Occipital lobe (tissue), 1 donor: ENCODE measurements at regions not wholly inside any gene's neighbourhood (a gene's known extent, or its start where the extent isn't known, plus 50 kb on each side); places are given as distances from the start of the nearest gene placed in this dataset.

Experiments
- DNase-seq: peaks from one replicate; lab custom pipeline; 2025; lab: John Stamatoyannopoulos, UW

- DNase-seq: no peak
Measured at GRCh38 chr2:196435189-196435588, 204.3 kb upstream of the CCDC150 start.

- DNase-seq: no peak
Measured at GRCh38 chr2:196437626-196438025, 201.9 kb upstream of the CCDC150 start.

GRCh38 chr2:196439760-196440159 is 199.8 kb upstream of the CCDC150 start:
- no peak for DNase-seq

- DNase-seq: no peak
Measured at GRCh38 chr2:196440413-196440812, 199.1 kb upstream of the CCDC150 start.

- no peak for DNase-seq
Measured at GRCh38 chr2:196441527-196441926, 198.0 kb upstream of the CCDC150 start.

- DNase-seq: no peak
Measured at GRCh38 chr2:196442211-196442610, 197.3 kb upstream of the CCDC150 start.

GRCh38 chr2:196444442-196444841 is 195.1 kb upstream of the CCDC150 start:
- DNase-seq: no peak

GRCh38 chr2:196445991-196446390 is 193.5 kb upstream of the CCDC150 start:
- no peak for DNase-seq

GRCh38 chr2:196448407-196449079 is 191.0 kb upstream of the CCDC150 start:
- no peak for DNase-seq

GRCh38 chr2:196449083-196449482 is 190.4 kb upstream of the CCDC150 start:
- DNase-seq: no peak

- no peak for DNase-seq
Measured at GRCh38 chr2:196452758-196453157, 186.8 kb upstream of the CCDC150 start.

- no peak for DNase-seq
Measured at GRCh38 chr2:196453613-196454047, 185.9 kb upstream of the CCDC150 start.

- DNase-seq: no peak
Measured at GRCh38 chr2:196454492-196454891, 185.0 kb upstream of the CCDC150 start.

- no peak for DNase-seq
Measured at GRCh38 chr2:196459539-196459938, 180.0 kb upstream of the CCDC150 start.

GRCh38 chr2:196463706-196464105 is 175.8 kb upstream of the CCDC150 start:
- no peak for DNase-seq

- no peak for DNase-seq
Measured at GRCh38 chr2:196464311-196464710, 175.2 kb upstream of the CCDC150 start.

- no peak for DNase-seq
Measured at GRCh38 chr2:196466581-196466980, 172.9 kb upstream of the CCDC150 start.

- DNase-seq: no peak
Measured at GRCh38 chr2:196468394-196468793, 171.1 kb upstream of the CCDC150 start.

- DNase-seq: no peak
Measured at GRCh38 chr2:196473617-196474016, 165.9 kb upstream of the CCDC150 start.

GRCh38 chr2:196475611-196476010 is 163.9 kb upstream of the CCDC150 start:
- no peak for DNase-seq

GRCh38 chr2:196478588-196478987 is 160.9 kb upstream of the CCDC150 start:
- DNase-seq: no peak

GRCh38 chr2:196479350-196479749 is 160.2 kb upstream of the CCDC150 start:
- DNase-seq: no peak

GRCh38 chr2:196480653-196481323 is 158.7 kb upstream of the CCDC150 start:
- no peak for DNase-seq
